ENCODE measurements at regions not wholly inside any gene's neighbourhood (a gene's known extent, or its start where the extent isn't known, plus 50 kb on each side); places are given as distances from the start of the nearest gene placed in this dataset.

DNA sequence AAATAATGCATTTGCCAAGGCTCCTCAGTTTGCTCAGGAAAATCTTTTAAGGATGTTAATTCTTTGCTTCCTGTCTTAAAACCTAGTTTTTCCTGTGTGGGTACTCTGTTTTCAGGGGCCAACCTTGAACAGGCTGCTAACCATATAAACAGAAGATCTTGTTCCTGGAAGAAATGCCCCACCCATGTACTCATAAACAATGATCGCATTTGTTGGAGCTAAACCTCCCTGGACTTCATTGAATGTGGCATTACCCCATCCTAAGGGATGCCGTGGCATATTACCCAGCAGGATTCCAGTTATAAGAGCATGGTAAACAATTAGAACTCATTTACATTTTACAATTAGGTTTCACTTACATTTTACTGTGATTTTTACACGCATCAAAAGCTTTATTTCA is 436.0 kb downstream of the ZNF608 start:
- no peak for DNase-seq
- CTCF ChIA-PET, result no interaction called here
- Mint-ChIP-seq H3K27me3 (no peaks in the 10 kb centered on the region), H3K9me3 (no peaks in the 10 kb centered on the region), H3K4me3 (no peak overlapping the region), H3K27ac (no peak overlapping the region), H3K4me1 (ENCODE audit: low read depth) (no peaks in the 10 kb centered on the region), H3K36me3 (no peaks in the 10 kb centered on the region)
- POLR2A ChIA-PET, result no interaction called here
- intact Hi-C loops (cut with micrococcal nuclease), result no loop called here

DNA sequence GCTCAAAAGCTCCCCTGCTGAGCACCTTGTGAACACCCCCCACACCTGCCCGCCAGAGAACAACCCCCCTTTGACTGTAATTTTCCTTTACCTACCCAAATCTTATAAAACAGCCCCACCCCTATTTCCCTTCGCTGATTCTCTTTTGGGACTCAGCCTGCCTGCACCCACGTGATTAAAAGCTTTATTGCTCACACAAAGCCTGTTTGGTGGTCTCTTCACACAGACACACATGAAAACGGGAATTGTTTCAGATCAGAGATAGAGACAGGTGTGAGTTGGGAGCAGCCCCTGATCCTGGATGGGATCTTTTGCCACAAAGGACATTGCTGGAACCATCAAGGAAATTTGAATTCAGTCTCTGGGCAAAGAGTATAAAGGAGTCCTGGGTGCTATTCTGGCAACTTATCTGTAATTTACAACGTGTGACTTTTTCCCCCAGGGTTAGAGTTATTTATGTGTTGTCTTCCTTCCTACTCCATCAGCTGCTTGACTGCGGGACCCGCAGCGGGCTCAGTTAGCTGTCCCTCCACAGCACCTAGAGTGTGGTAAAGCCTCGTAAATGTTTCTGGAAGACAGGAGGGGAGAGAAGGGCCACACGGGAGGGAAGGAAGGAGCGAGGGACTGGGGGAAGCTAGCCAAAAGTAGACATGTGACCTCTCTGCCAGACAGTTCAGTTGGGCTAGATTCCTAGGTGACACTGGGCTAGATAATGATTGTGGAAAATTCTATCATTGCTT is 437.0 kb downstream of the ZNF608 start:
- intact Hi-C loops (cut with micrococcal nuclease), result no loop called here

DNA sequence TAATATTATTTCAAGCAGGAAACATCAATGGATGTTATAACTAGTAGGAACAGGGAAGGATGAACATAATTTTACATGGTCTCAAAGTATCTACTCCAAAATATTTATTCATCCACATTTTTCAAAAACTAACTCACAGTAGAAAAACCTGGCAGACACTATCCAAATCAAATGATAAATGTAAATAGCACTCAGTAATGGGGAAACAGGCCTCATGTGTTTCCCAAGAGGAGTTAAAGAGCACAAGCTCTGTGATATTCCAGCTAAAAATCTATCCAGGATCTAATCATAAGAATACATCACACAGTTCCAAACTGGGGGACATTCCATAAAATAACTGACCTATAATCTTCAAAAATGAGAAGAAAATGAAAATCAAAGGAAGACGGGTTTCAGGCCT is 443.1 kb downstream of the ZNF608 start:
- H3K4me3 Mint-ChIP-seq, result no peak overlapping the region
- no peaks in the 10 kb centered on the region for H3K9me3 Mint-ChIP-seq
- no peak for DNase-seq
- CTCF ChIA-PET, result no interaction called here
- POLR2A ChIA-PET, result no interaction called here
- intact Hi-C loops (cut with micrococcal nuclease), result no loop called here
- no peaks in the 10 kb centered on the region for H3K36me3 Mint-ChIP-seq
- no peaks in the 10 kb centered on the region for H3K27me3 Mint-ChIP-seq
- H3K27ac Mint-ChIP-seq, result no peak overlapping the region
- H3K4me1 Mint-ChIP-seq (ENCODE audit: low read depth), result no peaks in the 10 kb centered on the region

More for the DNA sequence above, 437.0 kb downstream of the ZNF608 start:
- ChIA-PET POLR2A (no interaction called here), CTCF (no interaction called here)
- Mint-ChIP-seq H3K36me3 (no peaks in the 10 kb centered on the region), H3K9me3 (no peaks in the 10 kb centered on the region), H3K27me3 (no peaks in the 10 kb centered on the region), H3K4me1 (ENCODE audit: low read depth) (no peaks in the 10 kb centered on the region), H3K27ac (no peak overlapping the region), H3K4me3 (no peak overlapping the region)
- no peak for DNase-seq

DNA sequence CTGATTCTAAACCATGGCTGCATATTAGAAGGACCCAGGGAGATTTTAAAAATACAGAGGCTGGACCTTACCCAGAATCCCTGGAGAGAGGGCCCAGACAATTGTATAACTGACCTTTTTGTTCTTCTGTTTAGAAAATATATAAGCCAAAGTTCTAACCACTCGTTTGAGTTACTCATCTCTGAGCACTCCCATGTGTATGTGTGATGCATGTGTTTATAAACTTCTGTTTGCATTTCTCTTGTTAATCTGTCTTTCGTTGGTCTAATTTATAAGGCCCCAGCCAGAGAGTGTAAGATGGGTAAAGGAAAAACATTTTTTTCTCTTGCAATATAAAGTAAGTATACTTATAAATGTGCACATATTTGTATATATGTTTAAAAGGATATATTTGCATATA is 443.9 kb downstream of the ZNF608 start:
- H3K9me3 Mint-ChIP-seq, result no peaks in the 10 kb centered on the region
- POLR2A ChIA-PET, result no interaction called here
- no peak overlapping the region for H3K27ac Mint-ChIP-seq
- no peaks in the 10 kb centered on the region for H3K4me1 Mint-ChIP-seq (ENCODE audit: low read depth)
- no peaks in the 10 kb centered on the region for H3K36me3 Mint-ChIP-seq
- DNase-seq, result no peak
- no peaks in the 10 kb centered on the region for H3K27me3 Mint-ChIP-seq
- CTCF ChIA-PET, result no interaction called here
- H3K4me3 Mint-ChIP-seq, result no peak overlapping the region
- intact Hi-C loops (cut with micrococcal nuclease), result no loop called here

DNA sequence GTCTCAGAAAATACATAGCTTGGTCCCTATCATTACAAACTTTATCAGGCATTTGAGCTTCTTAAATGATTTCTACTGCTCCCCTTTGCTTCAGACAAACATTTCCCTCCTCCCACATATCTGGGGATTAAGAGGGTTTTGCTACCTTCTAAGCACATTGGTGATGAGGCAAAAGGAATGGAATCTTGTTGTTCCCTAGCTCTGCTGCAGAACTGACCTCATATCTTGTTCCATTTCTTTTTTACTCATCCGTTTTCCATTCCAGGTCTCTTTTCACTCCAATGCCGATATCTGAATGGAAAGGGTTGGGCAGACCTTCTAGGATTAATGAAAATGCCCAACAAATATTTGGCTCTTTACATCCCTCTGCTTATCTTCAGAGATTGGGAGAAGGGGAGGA is 444.6 kb downstream of the ZNF608 start:
- no peaks in the 10 kb centered on the region for H3K36me3 Mint-ChIP-seq

DNA sequence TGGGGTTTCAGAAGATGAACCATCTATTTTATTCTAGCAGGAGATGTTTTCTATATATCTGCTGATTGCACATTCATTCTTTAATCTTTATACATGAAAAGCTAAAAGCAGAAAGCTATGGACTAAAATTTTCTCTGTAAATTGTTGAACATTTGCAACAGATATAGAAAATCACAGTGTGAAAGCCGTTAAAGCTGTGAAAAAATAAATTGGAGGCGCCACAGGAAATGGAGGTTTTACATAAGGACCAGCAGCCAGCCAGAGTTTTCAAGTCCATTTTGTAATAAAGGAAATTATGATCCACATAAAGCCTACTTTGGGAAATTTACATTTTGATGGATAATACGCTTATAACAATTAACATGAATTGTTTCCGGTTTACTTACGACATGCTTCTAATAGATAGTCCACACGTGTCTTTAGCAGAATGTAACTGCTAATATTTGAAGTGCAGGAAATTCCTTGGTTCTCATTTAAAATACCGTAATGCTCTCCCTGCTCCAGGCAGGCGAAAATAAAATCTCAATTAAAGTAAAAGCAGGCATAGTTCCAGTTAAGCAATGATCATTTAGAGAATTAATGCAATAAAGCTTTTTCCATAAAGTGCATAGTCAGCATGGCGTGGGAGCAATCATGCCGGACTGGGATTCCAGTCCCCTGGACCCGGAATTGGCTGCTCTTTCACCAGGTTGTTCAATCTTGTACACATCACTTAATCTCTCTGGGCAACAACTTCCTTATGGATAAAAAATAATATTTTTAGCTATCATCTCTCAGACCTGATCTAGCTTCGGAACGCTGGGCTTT is 445.4 kb downstream of the ZNF608 start:
- H3K27ac Mint-ChIP-seq, result no peak overlapping the region
- no peaks in the 10 kb centered on the region for H3K4me1 Mint-ChIP-seq (ENCODE audit: low read depth)
- no peaks in the 10 kb centered on the region for H3K27me3 Mint-ChIP-seq
- no peak overlapping the region for H3K4me3 Mint-ChIP-seq
- intact Hi-C loops (cut with micrococcal nuclease), result no loop called here
- H3K36me3 Mint-ChIP-seq, result no peaks in the 10 kb centered on the region
- no peak for DNase-seq
- ChIA-PET CTCF (no interaction called here), POLR2A (no interaction called here)
- no peaks in the 10 kb centered on the region for H3K9me3 Mint-ChIP-seq

More for the DNA sequence above, 444.6 kb downstream of the ZNF608 start:
- H3K9me3 Mint-ChIP-seq, result no peaks in the 10 kb centered on the region
- no peaks in the 10 kb centered on the region for H3K27me3 Mint-ChIP-seq
- ChIA-PET CTCF (no interaction called here), POLR2A (no interaction called here)
- no peak overlapping the region for H3K27ac Mint-ChIP-seq
- no peak for DNase-seq
- H3K4me3 Mint-ChIP-seq, result no peak overlapping the region
- intact Hi-C loops (cut with micrococcal nuclease), result no loop called here
- H3K4me1 Mint-ChIP-seq (ENCODE audit: low read depth), result no peaks in the 10 kb centered on the region

DNA sequence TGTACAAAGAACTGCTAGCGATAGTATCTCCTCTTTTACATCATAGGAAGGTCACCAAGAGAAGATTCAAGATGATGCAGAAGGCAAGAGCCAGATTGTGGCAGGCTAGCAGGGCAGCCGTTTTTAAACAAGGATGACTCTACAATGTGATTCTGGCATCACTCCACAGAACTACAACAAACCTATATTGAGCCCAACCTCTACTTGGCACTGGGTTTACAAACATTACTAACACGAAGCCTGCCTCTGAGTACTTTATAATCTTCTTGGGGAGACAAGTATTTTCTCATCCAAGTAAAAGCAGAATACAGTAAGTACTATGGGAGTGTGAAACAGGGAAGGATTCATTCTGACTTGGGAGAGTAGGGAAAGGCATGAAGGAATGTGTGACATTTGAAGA is 448.6 kb downstream of the ZNF608 start:
- no peak for DNase-seq
- Mint-ChIP-seq H3K4me3 (no peak overlapping the region), H3K36me3 (no peaks in the 10 kb centered on the region), H3K9me3 (no peaks in the 10 kb centered on the region), H3K4me1 (ENCODE audit: low read depth) (no peaks in the 10 kb centered on the region), H3K27me3 (no peaks in the 10 kb centered on the region), H3K27ac (no peak overlapping the region)
- ChIA-PET POLR2A (no interaction called here), CTCF (no interaction called here)
- intact Hi-C loops (cut with micrococcal nuclease), result no loop called here

DNA sequence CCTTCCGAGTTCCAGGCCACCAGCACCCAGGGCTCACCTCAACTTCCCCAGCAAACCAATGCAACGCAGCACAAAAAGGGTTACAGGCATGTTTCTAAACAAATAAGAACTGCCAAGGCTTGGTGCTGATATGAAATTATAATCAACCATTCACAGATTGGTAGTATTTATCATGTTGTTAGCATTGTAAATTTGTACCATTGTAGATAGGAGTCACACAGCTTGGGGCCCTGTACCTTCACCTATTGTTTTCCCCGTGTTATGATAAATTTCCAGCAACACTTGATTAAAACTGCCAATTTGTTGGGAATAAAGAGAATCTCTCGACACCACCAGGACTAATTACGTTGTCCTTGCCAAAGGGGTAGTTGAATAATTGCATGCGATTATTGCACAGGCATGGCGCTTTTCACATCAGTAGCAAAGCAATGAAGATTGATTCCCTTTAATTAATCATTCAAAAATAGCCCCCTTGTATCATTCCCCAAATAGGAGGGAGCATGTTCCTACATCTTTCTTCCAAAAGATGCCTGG is 454.1 kb downstream of the ZNF608 start:
- CTCF ChIA-PET, result no interaction called here
- H3K27me3 Mint-ChIP-seq, result no peaks in the 10 kb centered on the region
- no peak overlapping the region for H3K27ac Mint-ChIP-seq
- POLR2A ChIA-PET, result no interaction called here
- H3K4me3 Mint-ChIP-seq, result no peak overlapping the region
- DNase-seq, result no peak
- no peaks in the 10 kb centered on the region for H3K4me1 Mint-ChIP-seq (ENCODE audit: low read depth)
- no peaks in the 10 kb centered on the region for H3K36me3 Mint-ChIP-seq
- intact Hi-C loops (cut with micrococcal nuclease), result no loop called here
- H3K9me3 Mint-ChIP-seq, result no peaks in the 10 kb centered on the region

DNA sequence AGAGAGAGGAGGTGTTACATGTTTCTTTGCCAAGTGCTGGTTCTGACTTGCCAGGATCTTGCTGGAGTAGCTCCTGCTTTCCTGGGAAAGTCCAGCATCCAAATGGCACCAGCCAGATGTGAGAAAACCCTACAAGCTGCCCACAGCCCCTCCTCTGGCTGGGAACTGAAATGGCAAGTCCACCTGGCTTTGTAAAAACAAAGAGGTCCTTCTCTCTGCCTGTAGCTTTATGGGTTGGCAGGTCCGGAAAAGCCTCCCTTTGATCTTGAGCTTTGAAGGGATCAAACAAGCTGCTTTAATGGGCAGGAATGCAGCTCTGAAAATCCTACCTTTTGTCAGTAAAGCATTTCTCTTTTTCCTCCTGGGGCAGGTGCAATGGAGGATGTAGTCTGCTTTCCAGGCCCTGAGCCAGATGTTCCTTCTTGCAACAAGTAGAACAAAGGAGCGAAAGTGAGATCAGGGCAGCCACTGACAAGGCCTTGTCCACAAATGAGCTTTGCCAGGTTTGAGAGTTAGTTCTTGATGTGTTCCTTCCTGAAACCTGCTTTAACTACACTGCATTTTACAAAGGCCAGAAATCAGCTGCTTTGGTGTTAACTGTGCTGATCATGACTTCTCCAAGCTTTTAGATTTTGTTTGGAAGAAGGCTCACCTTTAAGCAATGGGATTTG is 456.7 kb downstream of the ZNF608 start:
- intact Hi-C loops (cut with micrococcal nuclease), result no loop called here
- H3K4me1 Mint-ChIP-seq (ENCODE audit: low read depth), result no peaks in the 10 kb centered on the region
- H3K36me3 Mint-ChIP-seq, result no peaks in the 10 kb centered on the region
- ChIA-PET CTCF (no interaction called here), POLR2A (no interaction called here)
- H3K27ac Mint-ChIP-seq, result no peak overlapping the region
- H3K4me3 Mint-ChIP-seq, result no peak overlapping the region
- no peaks in the 10 kb centered on the region for H3K27me3 Mint-ChIP-seq
- no peaks in the 10 kb centered on the region for H3K9me3 Mint-ChIP-seq
- DNase-seq, result no peak

DNA sequence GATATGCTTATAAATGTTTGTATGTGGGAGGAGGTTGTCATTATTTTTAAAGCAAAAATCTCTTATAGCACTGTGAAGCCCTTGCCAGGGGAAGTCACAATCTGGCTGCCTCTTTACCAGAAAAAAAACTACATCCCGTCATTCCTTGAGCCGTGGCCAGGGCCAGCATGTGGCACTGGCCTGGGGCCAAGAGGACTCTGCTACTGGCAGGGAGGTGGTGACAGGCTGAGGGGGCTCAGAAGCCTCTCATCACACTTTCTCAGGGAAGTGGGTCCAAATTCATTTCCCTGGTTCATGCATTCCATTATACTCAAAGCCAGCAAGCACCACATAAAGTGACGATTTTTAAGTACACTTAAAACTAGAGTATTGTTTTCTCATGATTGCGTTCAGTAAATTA is 457.3 kb downstream of the ZNF608 start:
- DNase-seq, result no peak
- H3K27ac Mint-ChIP-seq, result no peak overlapping the region
- POLR2A ChIA-PET, result no interaction called here
- no peaks in the 10 kb centered on the region for H3K9me3 Mint-ChIP-seq
- CTCF ChIA-PET, result no interaction called here
- H3K27me3 Mint-ChIP-seq, result no peaks in the 10 kb centered on the region
- intact Hi-C loops (cut with micrococcal nuclease), result no loop called here
- no peaks in the 10 kb centered on the region for H3K36me3 Mint-ChIP-seq
- no peaks in the 10 kb centered on the region for H3K4me1 Mint-ChIP-seq (ENCODE audit: low read depth)
- H3K4me3 Mint-ChIP-seq, result no peak overlapping the region

DNA sequence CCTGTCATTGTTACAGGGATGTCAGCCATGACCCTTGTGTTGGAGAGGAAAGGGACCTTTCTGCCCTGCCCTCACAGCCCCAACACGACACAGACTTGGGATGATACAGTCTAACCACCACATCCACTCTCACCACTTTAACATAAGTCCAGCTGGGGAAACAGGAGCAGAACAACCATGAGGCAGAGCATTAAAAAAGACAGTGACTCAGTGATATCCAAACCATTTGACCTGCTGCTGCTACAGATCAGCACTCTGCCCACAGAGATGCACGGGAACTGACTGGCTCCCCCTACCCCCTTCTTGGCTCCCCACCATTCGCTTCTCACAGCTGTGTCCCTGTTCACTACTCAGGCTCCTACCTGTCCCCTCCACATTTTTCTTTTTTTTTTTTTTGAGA is 458.6 kb downstream of the ZNF608 start:
- Mint-ChIP-seq H3K4me1 (ENCODE audit: low read depth) (no peaks in the 10 kb centered on the region), H3K27ac (no peak overlapping the region), H3K36me3 (no peaks in the 10 kb centered on the region), H3K9me3 (no peaks in the 10 kb centered on the region), H3K27me3 (no peaks in the 10 kb centered on the region), H3K4me3 (no peak overlapping the region)
- DNase-seq, result no peak
- intact Hi-C loops (cut with micrococcal nuclease), result no loop called here
- POLR2A ChIA-PET, result no interaction called here
- CTCF ChIA-PET, result no interaction called here

DNA sequence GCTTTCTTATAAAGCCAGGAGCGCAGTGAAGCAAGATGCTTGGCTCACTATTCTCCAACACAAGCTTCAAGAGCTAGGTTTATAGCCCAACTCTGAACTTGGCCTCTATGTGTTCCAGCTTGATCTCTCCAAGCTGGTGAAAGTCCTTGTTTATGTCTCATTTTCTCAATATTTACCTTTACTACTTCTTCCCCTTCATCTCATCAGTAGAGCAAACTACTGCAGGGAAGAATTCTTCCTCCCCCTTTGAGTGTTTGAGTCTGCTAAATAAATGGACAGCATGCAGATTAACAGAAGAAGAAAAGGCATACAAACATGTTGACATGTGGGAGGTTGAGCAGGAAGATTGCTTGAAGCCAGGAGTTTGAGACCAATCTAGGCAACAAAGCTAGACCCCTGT is 460.7 kb downstream of the ZNF608 start:
- ChIA-PET CTCF (no interaction called here), POLR2A (no interaction called here)
- DNase-seq, result no peak
- Mint-ChIP-seq H3K9me3 (no peaks in the 10 kb centered on the region), H3K4me1 (ENCODE audit: low read depth) (no peaks in the 10 kb centered on the region), H3K27me3 (no peaks in the 10 kb centered on the region), H3K27ac (no peak overlapping the region), H3K36me3 (no peaks in the 10 kb centered on the region), H3K4me3 (no peak overlapping the region)
- intact Hi-C loops (cut with micrococcal nuclease), result no loop called here

DNA sequence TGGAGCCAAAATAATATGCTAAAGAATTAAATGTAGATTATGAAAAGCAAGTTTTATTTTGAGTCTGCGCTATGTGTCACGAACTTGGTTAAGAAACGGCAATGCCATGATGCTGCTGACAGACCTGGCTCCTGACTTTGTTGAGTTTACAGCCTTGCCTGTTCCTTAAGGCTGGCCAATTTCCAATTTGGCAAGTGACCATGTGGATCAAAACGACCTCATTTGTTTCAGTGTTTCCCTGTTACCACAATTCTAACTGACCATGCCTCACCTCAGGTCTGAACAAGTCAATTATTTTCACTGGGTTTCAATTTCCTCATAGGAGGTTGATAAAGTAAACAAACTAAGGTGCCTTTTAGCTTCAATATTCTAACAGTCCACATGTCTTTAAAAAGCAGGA is 461.4 kb downstream of the ZNF608 start:
- intact Hi-C loops (cut with micrococcal nuclease), result no loop called here
- Mint-ChIP-seq H3K36me3 (no peaks in the 10 kb centered on the region), H3K4me3 (no peak overlapping the region), H3K9me3 (no peaks in the 10 kb centered on the region), H3K4me1 (ENCODE audit: low read depth) (no peaks in the 10 kb centered on the region), H3K27ac (no peak overlapping the region), H3K27me3 (no peaks in the 10 kb centered on the region)
- no peak for DNase-seq
- POLR2A ChIA-PET, result no interaction called here
- CTCF ChIA-PET, result no interaction called here

Measured in activated CD4-positive, alpha-beta memory T cell treated with anti-CD3 and anti-CD28 coated beads for 36 hours (primary cell).